ENCODE measurements at regions not wholly inside any gene's neighbourhood (a gene's known extent, or its start where the extent isn't known, plus 50 kb on each side); places are given as distances from the start of the nearest gene placed in this dataset.

GRCh38 chr15:88326924-88327323 lies 70.4 kb upstream of the NTRK3 start:
- no peak overlapping the region for H3K27ac Mint-ChIP-seq
- H3K9me3 Mint-ChIP-seq = peaks cover 3% of the 10 kb centered on the region; the same call in 1 of the 2 replicates
- no peak for TF ChIP-seq CTCF (IDR thresholded peaks at IDR 0.05)
- no peaks in the 10 kb centered on the region for H3K36me3 Mint-ChIP-seq (ENCODE audit: low read depth)
- no peak overlapping the region for H3K4me3 Mint-ChIP-seq
- H3K27me3 Mint-ChIP-seq (ENCODE audit: insufficient read depth) = peaks cover 5% of the 10 kb centered on the region
- peaks cover 16% of the 10 kb centered on the region for H3K4me1 Mint-ChIP-seq (ENCODE audit: low read depth)
- no peak for DNase-seq

- no peak overlapping the region for H3K4me3 Mint-ChIP-seq
- TF ChIP-seq CTCF (IDR thresholded peaks at IDR 0.05) = no peak
- peak overlapping the region; percentile 72 for H3K27ac Mint-ChIP-seq
- peaks cover 16% of the 10 kb centered on the region for H3K4me1 Mint-ChIP-seq (ENCODE audit: low read depth)
- H3K9me3 Mint-ChIP-seq = peaks cover 8% of the 10 kb centered on the region
- peaks cover 6% of the 10 kb centered on the region for H3K27me3 Mint-ChIP-seq (ENCODE audit: insufficient read depth)
- H3K36me3 Mint-ChIP-seq (ENCODE audit: low read depth) = no peaks in the 10 kb centered on the region
- DNase-seq = no peak
Observed at GRCh38 chr15:88324741-88325065, 68.2 kb upstream of the NTRK3 start.

GRCh38 chr15:88323976-88324740 lies 67.6 kb upstream of the NTRK3 start:
- Mint-ChIP-seq H3K4me1 (ENCODE audit: low read depth) (peaks cover 16% of the 10 kb centered on the region), H3K36me3 (ENCODE audit: low read depth) (no peaks in the 10 kb centered on the region), H3K27me3 (ENCODE audit: insufficient read depth) (peaks cover 6% of the 10 kb centered on the region), H3K9me3 (peaks cover 8% of the 10 kb centered on the region), H3K4me3 (no peak overlapping the region), H3K27ac (peak overlapping the region; percentile 72)
- no peak for TF ChIP-seq CTCF (IDR thresholded peaks at IDR 0.05)
- peak; percentile 68 for DNase-seq

- no peak overlapping the region for H3K4me3 Mint-ChIP-seq
- peaks cover 5% of the 10 kb centered on the region for H3K27me3 Mint-ChIP-seq (ENCODE audit: insufficient read depth)
- peaks cover 5% of the 10 kb centered on the region; the same call in 1 of the 2 replicates for H3K9me3 Mint-ChIP-seq
- no peak for TF ChIP-seq CTCF (IDR thresholded peaks at IDR 0.05)
- peak overlapping the region; percentile 72; the same call in 1 of the 2 replicates for H3K27ac Mint-ChIP-seq
- DNase-seq = no peak
- no peaks in the 10 kb centered on the region for H3K36me3 Mint-ChIP-seq (ENCODE audit: low read depth)
- peaks cover 16% of the 10 kb centered on the region for H3K4me1 Mint-ChIP-seq (ENCODE audit: low read depth)
Observed at GRCh38 chr15:88323468-88323867, 66.9 kb upstream of the NTRK3 start.

GRCh38 chr15:88322461-88322860 lies 65.9 kb upstream of the NTRK3 start:
- Mint-ChIP-seq H3K36me3 (ENCODE audit: low read depth) (no peaks in the 10 kb centered on the region), H3K27ac (no peak overlapping the region; the same call in 1 of the 2 replicates), H3K9me3 (peaks cover 8% of the 10 kb centered on the region; the same call in 1 of the 2 replicates), H3K4me1 (ENCODE audit: low read depth) (peaks cover 16% of the 10 kb centered on the region), H3K27me3 (ENCODE audit: insufficient read depth) (peaks cover 4% of the 10 kb centered on the region), H3K4me3 (no peak overlapping the region)
- no peak for TF ChIP-seq CTCF (IDR thresholded peaks at IDR 0.05)
- DNase-seq = no peak

All from HFFc6 (cell line).